GM12878 (cell line): ENCODE measurements at regions not wholly inside any gene's neighbourhood (a gene's known extent, or its start where the extent isn't known, plus 50 kb on each side); places are given as distances from the start of the nearest gene placed in this dataset.
"Not testable (repeated sequence)": the region's sequence is repeated elsewhere in the genome, so short reads cannot be mapped to it uniquely, and the experiment has no call there.

ENCODE experiments used
- CEBPB ChIP-seq, 2 experiments: fragments of 150-350 bp in 1 of 2; IDR thresholded peaks; 2 replicates each; pipeline ENCODE4 v1.6.1; 2012 to 2014; ENCODE audit warnings: low read depth in 2 of 2, low read length in 2 of 2, borderline replicate concordance in 1 of 2, inconsistent platforms in 1 of 2
- CTCF ChIP-seq, 3 experiments: IDR thresholded peaks in 2 of 3; conservative IDR thresholded peaks in 1 of 3; 2 replicates each; pipeline ENCODE4 v1.5.1; 2011; ENCODE audit warnings: low read depth in 3 of 3, low read length in 3 of 3, mild to moderate bottlenecking in 3 of 3, control low read depth in 2 of 3, moderate library complexity in 2 of 3, inconsistent platforms in 1 of 3, mixed read lengths in 1 of 3; ENCODE audit not compliant: control insufficient read depth in 2 of 3, insufficient read depth in 1 of 3; ENCODE audit errors: extremely low read depth in 1 of 3
- FOS ChIP-seq: IDR thresholded peaks from 3 replicates; pipeline ENCODE4 v1.6.1; 2011; ENCODE audit warnings: borderline replicate concordance; ENCODE audit not compliant: insufficient read length; ENCODE audit errors: extremely low read depth
- MAX ChIP-seq: IDR thresholded peaks from 2 replicates; pipeline ENCODE4 v1.6.1; 2012; ENCODE audit warnings: low read depth, low read length, improper control_type of control experiment
- SMAD1 ChIP-seq: fragments of 450-650 bp; IDR thresholded peaks from 2 replicates; pipeline ENCODE4 v1.6.1; 2018; ENCODE audit warnings: mild to moderate bottlenecking, low read depth; ENCODE audit not compliant: partially characterized antibody
- TCF3 ChIP-seq: IDR thresholded peaks from 2 replicates; pipeline ENCODE4 v1.6.1; 2012; ENCODE audit warnings: low read depth, mild to moderate bottlenecking, low read length, borderline replicate concordance; ENCODE audit not compliant: insufficient read depth
- ZBTB4 ChIP-seq: fragments of 450-650 bp; formaldehyde crosslinking; IDR thresholded peaks from 2 replicates; pipeline ENCODE4 v1.4.0; 2022; ENCODE audit warnings: mild to moderate bottlenecking, moderate library complexity
- ZBTB40 ChIP-seq: fragments of 450-650 bp; IDR thresholded peaks from 2 replicates; pipeline ENCODE4 v1.6.1; 2016; ENCODE audit warnings: mild to moderate bottlenecking, moderate library complexity, borderline replicate concordance

GRCh38 chr21:35183389-35183788, 134.3 kb upstream of the RUNX1 start:
- TF ChIP-seq SMAD1; ZBTB4 (CRISPR knock-in tag); ZBTB40; MAX; TCF3; CTCF (IDR thresholded peaks at IDR 0.05 in 2 of 3, conservative IDR thresholded peaks at IDR 0.05 in 1 of 3; ENCODE audit: control insufficient read depth in 2 of 3, extremely low read depth in 1 of 3, insufficient read depth in 1 of 3, low read depth in 3 of 3, low read length in 3 of 3); CEBPB (IDR thresholded peaks at IDR 0.05; ENCODE audit: borderline replicate concordance in 1 of 2, low read depth in 2 of 2, low read length in 2 of 2); FOS: not testable (repeated sequence)
